Femur (tissue), 1 donor: ENCODE measurements at regions not wholly inside any gene's neighbourhood (a gene's known extent, or its start where the extent isn't known, plus 50 kb on each side); places are given as distances from the start of the nearest gene placed in this dataset.
"Not testable (repeated sequence)": the region's sequence is repeated elsewhere in the genome, so short reads cannot be mapped to it uniquely, and the experiment has no call there.

Experiments used
- DNase-seq: peaks from one replicate; pipeline ENCODE4 v3.0.0-alpha.2; 2017

DNA sequence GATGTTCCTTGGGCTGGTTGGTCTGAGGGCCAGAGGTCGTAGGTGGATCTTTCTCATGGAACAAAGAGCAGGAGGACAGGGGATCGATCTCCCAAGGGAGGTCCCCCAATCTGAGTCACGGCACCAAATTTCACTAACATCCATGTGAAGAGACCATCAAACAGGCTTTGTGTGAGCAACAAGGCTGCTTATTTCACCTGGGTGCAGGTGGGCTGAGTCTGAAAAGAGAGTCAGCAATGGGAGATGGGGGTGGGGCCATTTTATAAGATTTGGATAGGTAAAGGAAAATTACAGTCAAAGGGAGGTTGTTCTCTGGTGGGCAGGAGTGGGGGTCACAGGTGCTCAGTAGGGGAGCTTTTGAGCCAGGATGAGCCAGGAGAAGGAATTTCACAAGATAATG is 334.0 kb upstream of the HTR1E start:
- DNase-seq, result not testable (repeated sequence)

DNA sequence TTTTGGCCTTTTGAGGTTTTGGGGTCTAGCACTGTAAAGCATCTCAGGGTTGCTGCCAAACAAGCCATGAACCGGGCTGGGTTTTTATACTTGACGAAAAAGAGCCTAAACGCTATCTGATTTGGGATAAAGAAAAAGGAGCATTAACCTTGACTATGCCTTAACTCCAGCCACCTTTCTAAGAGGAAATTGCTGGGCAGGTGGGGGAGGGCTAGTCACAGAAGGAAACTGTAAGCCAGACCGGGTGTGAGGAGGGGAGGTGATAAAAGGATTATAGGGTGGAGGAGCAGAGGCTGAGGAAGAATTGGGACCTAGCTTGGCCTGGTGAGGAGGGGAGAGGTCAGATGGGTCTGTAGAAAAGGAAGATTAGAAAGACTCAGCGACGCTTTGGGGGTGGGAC is 335.2 kb upstream of the HTR1E start:
- not testable (repeated sequence) for DNase-seq

DNA sequence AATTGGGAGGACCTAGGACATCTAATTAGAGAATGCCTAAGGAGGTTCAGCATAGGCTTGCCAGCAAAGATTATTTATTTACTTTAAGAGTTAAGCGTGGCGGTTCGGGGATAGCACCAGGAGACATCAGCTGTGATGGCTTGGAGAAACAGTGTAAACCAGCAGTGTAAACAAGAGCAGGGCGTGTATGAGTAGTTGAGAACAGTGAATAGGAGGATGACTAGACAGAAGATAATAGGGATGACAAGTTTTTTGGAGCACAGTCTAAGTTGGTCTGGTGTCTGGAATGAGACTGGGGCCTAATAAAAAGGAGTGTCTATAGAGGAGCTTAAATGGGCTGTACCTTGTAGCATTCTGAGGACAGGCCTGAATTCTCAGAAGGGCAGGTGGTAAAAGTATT is 338.4 kb upstream of the HTR1E start:
- not testable (repeated sequence) for DNase-seq

DNA sequence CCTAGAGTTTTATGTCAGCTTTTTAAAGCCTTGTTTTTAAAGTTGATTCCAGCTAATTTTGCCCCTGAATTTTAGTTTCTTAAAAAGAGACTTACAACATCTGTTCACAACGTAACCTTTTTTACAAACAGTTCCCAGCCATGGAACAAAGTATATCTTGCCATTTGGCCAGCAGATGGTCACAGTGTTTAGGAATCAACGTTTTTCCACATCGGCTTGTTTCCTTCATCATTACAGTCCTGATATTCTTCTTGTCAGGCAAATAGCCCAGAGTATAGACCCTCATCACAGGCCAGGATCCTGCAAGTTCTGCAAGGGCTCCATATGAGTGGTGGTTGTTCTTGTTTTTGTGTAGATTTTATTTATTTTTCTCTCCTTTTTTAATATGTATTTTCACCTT is 341.7 kb upstream of the HTR1E start:
- DNase-seq, result no peak

DNA sequence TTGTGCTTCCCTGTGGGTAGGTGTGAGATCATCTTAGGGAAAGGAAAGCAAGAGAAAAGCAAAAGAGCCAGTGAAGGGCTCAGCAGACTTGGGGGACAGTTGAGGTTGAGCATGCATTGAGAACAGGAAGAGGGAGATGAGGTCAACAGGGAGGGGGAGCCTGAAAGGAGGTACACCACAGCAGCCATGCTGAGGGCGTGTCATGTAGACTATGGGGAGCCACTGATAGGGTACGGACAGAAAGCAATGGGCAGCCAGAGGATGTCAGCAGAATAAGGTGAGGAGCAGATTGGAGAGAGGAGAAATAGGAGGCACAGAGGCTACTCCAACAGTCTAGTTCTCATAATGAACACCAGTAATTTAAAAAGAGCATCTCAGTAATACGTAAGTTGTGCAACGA is 351.1 kb upstream of the HTR1E start:
- no peak for DNase-seq

DNA sequence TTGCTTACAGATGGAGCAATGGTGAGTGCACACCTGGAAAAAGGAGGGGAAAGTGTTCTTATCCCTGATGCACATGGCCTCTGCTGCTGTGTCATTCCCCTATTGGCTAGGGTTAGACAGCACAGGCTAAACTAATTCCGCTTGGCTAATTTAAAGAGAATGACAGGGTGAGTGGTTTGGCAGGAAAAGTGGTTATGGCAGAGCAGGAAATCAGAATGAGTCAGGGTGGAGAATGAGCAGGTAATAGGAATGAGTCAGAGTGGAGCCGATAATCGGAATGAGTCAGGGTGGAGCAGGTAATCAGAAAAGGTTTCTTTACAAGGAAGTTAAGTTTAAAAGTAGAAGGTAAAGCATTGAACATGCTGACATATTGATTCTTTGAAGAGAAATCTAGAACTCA is 355.5 kb upstream of the HTR1E start:
- no peak for DNase-seq

DNA sequence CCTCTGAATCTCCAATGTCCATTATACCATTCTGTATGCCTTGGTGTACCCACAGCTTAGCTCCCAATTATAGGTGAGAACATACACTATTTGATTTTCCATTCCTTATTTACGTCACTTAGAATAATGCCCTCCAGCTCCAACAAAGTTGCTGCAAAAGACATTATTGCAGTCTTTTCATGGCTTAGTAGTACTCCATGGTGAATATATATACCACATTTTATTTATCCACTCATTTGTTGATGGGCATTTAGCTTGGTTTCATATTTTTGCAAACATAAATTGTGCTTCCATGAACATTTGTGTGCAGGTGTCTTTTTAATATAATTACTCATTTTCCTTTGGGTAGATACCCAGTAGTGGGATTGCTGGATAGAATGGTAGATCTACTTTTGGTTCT is 374.1 kb upstream of the HTR1E start:
- no peak for DNase-seq

DNA sequence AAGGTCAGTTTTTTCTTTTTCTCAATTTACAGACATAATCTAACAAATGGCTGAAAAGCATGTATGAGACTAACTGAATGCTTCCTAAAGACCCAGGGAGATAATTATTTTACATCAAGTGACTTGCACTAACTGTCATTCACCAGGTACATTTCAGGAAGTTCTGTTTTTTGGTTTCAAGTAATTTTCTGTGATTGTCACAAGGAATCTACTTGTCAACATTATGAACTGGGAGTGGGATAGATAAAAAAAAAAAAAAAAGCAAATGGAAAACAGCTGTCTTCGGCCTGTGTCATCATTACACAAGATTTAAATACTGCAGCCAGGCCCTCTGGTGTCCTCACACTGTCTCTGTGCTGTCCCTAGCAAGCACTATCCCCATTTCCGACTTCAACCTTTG is 379.0 kb upstream of the HTR1E start:
- no peak for DNase-seq

DNA sequence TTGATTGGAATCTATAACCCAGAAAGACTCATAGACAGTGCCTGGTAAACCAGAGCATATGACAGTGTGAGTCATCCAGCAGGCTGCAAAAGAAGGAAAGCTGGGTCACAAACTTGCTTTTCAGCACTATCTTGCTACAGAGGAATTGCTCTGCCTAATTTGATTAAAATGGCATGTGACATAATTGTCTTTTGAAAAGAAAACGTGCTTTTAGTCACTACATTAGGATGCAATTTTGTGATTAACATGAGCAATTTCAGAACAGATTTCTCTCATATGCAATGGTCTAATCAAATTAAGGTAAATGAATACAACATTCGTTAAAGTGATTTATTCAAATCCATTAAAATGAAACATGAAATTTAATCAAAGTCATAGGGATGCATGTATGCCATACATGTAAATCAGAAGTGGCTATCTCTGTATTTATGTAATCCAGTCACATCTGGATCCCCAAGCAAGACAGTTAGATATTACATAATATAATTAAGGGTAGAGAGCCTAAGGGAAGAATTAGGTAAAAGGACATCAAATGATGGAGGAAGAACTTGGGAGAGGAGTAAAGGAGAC is 400.0 kb upstream of the HTR1E start:
- DNase-seq, result no peak

DNA sequence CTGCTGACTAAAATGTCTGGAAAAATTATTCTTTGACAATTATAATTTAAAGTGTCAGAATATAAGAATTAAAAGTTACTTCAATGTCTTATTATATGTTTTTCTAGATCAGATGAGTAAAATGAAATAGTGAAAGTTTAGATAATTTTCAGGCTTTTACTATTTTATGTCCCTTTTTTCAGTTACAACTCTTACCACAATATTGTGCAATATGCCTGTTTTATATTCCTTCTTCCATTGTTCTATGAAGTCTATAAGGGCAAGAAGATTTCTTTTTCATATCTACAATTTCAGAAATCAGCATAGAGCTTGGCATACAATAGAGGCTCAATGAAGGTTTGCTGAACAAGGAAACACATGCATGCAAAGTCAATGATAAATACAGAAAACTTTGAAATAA is 401.2 kb upstream of the HTR1E start:
- DNase-seq, result no peak

DNA sequence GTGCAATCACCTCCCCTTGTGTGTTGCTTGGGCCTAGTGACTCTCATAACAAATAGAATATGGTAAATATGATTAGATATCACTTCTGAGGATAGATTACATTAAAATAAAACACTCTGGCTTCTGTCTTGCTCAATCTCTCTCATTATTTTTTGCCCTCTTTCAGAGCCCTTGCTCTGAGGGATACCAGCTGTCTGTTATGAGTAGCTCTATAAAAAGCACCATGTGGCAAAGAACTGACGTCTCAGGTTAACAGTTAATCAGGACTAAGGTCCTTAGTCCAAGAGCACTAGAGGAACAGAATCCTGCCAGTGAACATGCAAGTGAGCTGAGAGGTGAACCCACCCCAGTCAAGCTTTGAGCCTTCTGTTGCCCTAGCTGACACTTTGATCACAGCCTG is 402.2 kb upstream of the HTR1E start:
- no peak for DNase-seq

DNA sequence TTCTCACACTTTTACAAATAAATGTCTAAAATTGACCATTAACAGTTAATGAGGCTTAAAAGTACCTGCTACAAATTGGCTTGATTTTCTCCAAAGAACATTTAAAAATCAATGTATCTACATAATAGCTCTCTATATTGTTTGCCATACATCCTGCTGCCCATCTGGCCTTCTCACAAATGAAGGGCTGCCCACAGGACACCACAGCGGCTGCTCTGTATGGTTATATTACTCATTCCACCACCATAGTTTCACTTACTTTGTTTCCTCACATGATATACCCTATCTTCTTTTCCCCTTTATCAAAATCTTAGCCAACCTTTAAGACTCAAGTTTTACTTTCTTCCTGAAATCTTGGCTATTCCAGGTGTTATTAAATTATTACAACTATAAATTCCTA is 407.7 kb upstream of the HTR1E start:
- no peak for DNase-seq

DNA sequence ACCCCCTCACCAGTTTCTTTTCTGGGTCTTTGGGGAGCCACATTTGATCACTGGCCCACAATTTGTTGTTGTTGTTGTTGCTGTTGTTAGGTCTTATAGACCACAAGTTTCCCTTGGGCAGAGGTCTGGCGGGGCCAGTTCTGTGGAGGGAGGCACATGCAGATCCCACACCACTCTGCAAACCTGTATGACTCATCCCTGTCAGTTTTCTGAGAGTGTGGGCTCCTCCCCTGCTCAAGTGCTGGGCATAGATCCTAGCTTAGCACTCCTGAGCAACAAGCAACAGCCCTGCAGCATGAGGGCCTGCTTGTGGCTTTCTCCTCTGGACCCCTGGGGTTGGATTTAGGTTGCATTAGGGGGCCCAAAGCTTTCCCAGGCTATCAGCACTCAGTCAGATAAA is 411.1 kb upstream of the HTR1E start:
- DNase-seq, result no peak

DNA sequence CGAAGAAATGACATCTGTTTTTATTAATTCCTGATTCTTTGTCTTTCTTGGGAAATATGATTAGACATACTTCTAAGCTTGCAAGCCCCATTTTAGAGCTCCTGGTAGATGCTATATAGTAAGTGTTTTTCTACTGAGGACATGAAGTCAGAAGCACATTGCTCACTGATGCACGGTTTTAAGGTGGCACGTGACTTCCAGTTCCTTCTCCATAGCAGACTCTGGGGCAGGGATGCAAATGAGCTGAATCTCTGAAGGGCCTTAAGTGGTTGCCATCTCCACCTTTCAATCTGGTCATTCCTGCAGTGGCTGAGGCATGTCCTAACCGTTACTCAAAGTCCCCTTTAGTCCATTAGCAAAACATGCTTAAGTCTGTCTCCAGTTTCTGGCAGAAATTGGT is 421.2 kb upstream of the HTR1E start:
- no peak for DNase-seq

DNA sequence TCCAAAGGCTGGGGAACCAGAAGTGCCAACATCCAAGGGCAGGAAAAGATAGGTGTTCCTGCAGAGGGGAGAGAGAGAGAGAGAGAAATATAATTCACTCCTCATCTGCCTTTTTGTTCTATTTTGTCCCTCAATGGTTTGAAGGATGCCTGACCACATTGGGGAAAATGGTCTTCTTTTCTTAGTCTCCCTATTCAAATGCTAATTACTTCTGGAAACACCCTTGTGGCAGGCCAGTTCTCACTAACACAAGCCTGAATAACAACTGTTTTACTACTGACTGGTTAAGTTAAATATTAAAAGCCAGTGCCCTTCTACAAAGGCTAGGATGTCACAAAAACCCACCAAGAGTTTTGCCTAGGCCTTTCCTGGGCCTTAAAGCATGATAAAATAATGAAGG is 425.4 kb upstream of the HTR1E start:
- DNase-seq, result no peak

DNA sequence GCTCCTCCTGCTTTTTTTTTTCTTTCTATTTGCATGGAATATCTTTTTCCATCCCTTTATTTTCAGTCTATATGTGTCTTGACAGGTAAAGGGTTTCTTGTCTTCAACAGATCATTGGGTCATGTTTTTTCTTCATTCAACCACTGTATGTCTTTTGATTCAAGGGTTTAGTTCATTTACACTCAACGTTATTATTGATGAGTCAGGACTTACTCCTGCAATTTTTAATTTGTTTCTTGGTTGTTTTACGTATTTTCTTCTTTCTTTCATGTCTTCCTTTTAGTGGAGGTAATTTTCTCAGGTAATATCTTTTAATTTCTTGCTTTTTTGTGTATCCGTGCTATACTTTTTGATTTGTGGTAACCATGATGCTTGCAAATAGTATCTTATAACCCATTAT is 429.1 kb upstream of the HTR1E start:
- DNase-seq, result no peak

DNA sequence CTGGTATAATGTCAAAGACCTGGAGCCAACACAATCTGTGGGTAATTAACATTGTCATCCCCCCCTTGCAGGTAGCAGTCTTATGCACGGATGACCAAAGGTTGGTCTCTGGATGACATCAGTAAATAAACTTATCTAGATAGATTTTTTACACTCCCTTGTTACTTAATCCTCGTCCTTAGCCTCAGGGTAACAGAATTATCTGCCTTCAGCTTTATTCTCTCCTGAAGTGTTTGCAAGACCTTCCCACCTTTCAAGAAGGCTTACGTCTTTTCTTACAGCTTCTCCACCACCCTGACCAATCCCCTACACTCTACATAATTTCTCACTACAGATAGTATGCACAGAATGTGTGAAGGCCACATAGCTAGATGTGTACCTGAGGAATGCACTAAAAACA is 434.8 kb upstream of the HTR1E start:
- no peak for DNase-seq

DNA sequence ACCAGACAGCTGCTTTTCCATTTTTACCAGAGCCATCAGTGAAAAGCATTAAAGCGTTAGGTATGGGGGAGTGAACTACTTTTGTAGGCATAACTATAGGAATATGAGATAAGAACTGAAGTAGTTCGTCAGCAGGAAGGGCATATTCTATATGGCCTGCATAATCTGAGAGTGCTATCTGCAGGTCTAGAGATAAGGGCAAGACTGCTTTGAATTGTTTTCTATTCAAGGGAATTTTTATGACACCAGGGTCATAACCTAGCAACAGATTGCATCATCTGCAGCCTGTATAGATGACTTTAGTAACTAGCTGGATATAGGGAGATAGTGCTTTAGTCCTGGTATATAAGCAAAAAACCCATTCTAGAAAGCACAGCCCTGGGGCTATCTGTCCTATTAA is 437.3 kb upstream of the HTR1E start:
- no peak for DNase-seq

DNA sequence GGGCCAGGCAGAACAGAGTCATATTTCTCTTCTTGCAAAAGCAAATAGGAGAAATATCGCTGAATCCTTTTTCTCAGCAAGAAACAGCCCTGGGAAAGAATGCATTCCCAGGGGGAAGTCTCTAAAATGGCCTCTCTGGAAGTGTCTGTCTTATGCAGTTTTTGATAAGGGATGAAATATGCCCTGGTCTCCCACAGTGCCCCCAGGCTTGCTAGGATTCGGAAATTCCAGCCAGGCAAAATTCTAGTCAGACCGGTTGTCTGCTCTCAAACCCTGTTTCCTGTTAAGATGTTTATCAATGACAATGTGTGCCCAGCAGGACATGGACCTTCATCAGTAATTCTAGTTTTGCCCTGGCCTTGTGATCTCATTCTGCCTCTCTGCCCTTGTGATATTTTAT is 448.3 kb upstream of the HTR1E start:
- not testable (repeated sequence) for DNase-seq

DNA sequence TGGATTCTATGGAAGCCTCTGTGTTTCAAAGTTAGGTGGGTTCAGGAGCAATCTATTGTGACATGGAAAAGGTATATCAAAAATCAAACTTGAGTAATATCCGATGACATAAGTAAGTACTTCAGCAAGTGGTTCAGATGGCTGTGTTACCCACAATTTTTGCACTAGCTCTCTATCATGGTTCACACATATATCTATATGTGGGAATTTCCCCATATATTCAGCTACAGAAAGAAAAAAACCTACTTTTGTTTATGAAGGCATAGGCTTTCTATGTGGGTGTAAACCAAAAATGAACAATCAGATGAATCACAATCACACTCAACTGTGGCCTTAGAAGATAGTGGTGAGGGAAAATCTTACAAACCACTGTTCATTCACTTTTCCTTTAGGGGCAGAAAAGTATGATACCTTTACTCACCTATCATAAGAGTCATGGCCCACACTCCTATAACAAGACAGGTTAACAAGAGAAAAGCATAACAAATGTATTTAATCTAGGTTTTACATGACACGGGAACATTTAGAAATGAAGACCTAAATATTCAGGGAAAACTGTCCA is 449.6 kb upstream of the HTR1E start:
- DNase-seq, result no peak

DNA sequence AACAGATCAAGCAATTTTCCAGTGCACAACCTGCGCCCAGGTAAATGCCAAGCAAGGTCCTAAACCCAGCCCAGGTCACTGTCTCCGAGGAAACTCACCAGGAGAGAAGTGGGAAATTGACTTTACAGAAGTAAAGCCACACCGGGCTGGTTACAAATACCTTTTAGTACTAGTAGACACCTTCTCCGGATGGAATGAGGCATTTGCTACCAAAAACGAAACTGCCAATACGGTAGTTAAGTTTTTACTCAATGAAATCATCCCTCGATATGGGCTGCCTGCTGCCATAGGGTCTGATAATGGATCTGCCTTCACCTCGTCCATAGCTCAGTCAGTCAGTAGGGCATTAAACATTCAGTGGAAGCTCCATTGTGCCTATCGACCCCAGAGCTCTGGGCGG is 459.0 kb upstream of the HTR1E start:
- not testable (repeated sequence) for DNase-seq

DNA sequence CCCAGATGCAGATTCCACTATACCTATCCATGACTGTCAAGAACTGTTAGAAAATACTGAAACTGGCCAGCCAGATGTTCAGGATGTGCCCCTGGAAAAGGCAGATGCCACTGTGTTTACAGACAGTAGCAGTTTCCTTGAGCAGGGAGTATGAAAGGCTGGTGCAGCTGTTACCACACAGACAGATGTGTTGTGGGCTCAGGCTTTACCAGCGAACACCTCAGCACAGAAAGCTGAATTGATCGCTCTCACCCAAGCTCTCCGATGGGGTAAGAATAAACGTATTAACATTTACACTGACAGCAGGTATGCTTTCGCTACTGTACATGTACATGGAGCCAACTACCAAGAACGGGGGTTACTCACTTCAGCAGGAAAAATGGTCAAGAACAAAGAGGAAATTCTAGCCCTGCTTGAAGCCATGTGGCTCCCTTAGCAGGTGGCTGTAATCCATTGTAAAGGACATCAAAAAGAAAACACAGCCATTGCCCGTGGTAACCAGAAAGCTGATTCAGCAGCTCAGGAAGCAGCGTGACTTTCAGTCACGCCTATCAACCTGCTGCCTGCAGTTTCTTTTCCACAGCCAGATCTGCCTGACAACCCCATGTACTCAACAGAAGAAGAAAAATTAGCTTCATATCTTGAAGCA is 459.7 kb upstream of the HTR1E start:
- peak; percentile 17 for DNase-seq

DNA sequence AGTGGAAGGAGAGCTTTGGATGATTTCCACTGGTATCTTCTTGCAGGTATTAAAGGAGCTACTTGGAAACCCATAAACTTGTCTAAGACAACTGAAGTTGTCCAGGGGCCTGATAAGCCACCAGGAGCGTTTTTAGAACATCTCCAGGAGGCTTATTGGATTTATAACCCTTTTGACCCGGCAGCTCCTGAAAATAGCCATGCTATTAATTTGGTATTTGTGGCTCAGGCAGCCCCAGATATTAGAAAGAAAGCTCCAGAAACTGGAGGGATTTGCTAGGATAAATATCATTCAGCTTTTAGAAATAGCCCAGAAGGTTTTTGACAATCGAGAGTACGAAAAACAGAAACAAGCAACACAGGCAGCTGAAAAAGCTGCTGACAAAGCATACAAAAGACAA is 461.0 kb upstream of the HTR1E start:
- DNase-seq, result no peak

DNA sequence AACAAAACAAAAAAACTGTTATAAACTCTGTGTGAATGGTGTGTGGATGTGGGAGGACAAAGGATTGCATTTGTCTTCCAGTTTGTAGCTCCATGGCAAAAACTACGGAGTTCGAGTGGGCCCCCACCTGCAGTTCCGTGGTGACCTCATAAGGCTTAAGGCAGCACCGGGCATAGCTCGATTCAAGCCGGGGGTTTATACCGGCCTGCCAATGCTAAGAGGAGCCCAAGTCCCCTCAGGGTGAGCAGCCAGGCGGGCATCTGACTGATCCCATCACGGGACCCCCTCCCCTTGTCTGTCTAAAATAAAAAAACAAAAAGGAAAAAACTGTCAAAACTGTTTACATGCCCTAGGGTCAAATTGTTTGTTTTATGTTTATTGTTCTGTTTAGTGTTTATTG is 463.2 kb upstream of the HTR1E start:
- DNase-seq, result no peak

DNA sequence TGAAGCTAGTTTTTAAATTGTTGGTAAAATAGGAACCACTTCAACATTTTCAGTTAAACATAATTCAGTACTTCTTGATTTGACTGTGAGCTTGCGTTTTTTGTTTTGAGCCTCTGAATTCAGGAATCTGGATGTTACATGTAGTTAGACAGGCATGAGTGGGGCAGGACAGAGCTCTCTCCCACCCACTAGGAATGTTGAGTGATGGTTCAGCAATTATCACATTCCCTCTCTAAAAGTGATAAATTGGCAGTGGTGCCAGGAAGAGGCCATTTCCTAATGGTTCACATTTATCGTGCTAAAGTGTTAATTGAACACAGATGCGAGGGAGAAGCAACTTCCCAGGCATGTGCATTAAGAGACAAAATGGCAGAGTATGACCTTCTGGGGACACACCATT is 465.5 kb upstream of the HTR1E start:
- DNase-seq, result no peak
